Cerebellar nuclear complex (tissue), 1 donor: ENCODE measurements at regions not wholly inside any gene's neighbourhood (a gene's known extent, or its start where the extent isn't known, plus 50 kb on each side); places are given as distances from the start of the nearest gene placed in this dataset.

Experiments used
- DNase-seq, 2 experiments: peaks; one replicate each; lab custom pipeline; 2025; lab: John Stamatoyannopoulos, UW

- no peak for DNase-seq
Observed at GRCh38 chr20:7085467-7085866, 318.0 kb downstream of the BMP2 start.

GRCh38 chr20:7087803-7088202, 320.3 kb downstream of the BMP2 start:
- DNase-seq, result no peak

GRCh38 chr20:7090001-7090400, 322.5 kb downstream of the BMP2 start:
- no peak for DNase-seq

- DNase-seq, result no peak
Observed at GRCh38 chr20:7090811-7091210, 323.3 kb downstream of the BMP2 start.

GRCh38 chr20:7091655-7092054, 324.2 kb downstream of the BMP2 start:
- DNase-seq, result no peak

GRCh38 chr20:7094438-7094997, 327.0 kb downstream of the BMP2 start:
- no peak for DNase-seq

GRCh38 chr20:7106910-7107309, 339.4 kb downstream of the BMP2 start:
- no peak for DNase-seq

- no peak for DNase-seq
Observed at GRCh38 chr20:7108929-7109328, 341.4 kb downstream of the BMP2 start.

- DNase-seq, result no peak
Observed at GRCh38 chr20:7113577-7114466, 346.3 kb downstream of the BMP2 start.

GRCh38 chr20:7123457-7123856, 356.0 kb downstream of the BMP2 start:
- DNase-seq, result no peak

GRCh38 chr20:7124120-7124519, 356.6 kb downstream of the BMP2 start:
- no peak for DNase-seq

- DNase-seq, result no peak
Observed at GRCh38 chr20:7136886-7137285, 369.4 kb downstream of the BMP2 start.

GRCh38 chr20:7137395-7138151, 370.1 kb downstream of the BMP2 start:
- no peak for DNase-seq

- DNase-seq, result no peak
Observed at GRCh38 chr20:7144464-7144863, 377.0 kb downstream of the BMP2 start.

GRCh38 chr20:7146552-7147219, 379.2 kb downstream of the BMP2 start:
- no peak for DNase-seq

GRCh38 chr20:7147220-7147601, 379.7 kb downstream of the BMP2 start:
- DNase-seq, result no peak

GRCh38 chr20:7151676-7152470, 384.4 kb downstream of the BMP2 start:
- no peak for DNase-seq

- DNase-seq, result no peak
Observed at GRCh38 chr20:7155282-7155681, 387.8 kb downstream of the BMP2 start.

GRCh38 chr20:7155794-7156193, 388.3 kb downstream of the BMP2 start:
- DNase-seq, result no peak

GRCh38 chr20:7159903-7160302, 392.4 kb downstream of the BMP2 start:
- no peak for DNase-seq

GRCh38 chr20:7161690-7162089, 394.2 kb downstream of the BMP2 start:
- DNase-seq, result no peak

- no peak for DNase-seq
Observed at GRCh38 chr20:7171911-7172310, 404.4 kb downstream of the BMP2 start.
